NCI-H1417 treated with DMSO at 0.1 percent for 48 hours (cell line): ENCODE measurements at regions not wholly inside any gene's neighbourhood (a gene's known extent, or its start where the extent isn't known, plus 50 kb on each side); places are given as distances from the start of the nearest gene placed in this dataset.
A peak's percentile ranks its signal among the peaks of the same experiment; 100 is the strongest.
"Not testable (repeated sequence)": the region's sequence is repeated elsewhere in the genome, so short reads cannot be mapped to it uniquely, and the experiment has no call there.

Experiments used
- DNase-seq: peaks from one replicate; lab custom pipeline; 2025; lab: John Stamatoyannopoulos, UW

DNA sequence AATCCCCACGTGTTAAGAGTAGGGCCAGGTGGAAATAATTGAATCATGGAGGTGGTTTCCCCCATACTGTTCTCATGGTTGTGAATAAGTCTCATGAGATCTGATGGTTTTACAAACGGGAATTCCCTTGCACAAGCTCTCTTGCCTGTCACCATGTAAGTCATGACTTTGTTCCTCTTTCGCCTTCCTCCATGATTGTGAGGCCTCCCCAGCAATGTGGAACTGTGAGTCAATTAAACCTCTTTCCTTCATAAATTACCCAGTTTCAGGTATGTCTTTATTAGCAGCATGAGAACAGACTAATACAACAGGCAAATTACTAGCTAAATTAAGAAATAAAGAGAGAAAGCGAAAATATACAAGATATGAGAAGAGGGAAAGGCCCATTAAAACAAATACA lies 1822.6 kb upstream of the PIK3C3 start:
- DNase-seq, result not testable (repeated sequence)

DNA sequence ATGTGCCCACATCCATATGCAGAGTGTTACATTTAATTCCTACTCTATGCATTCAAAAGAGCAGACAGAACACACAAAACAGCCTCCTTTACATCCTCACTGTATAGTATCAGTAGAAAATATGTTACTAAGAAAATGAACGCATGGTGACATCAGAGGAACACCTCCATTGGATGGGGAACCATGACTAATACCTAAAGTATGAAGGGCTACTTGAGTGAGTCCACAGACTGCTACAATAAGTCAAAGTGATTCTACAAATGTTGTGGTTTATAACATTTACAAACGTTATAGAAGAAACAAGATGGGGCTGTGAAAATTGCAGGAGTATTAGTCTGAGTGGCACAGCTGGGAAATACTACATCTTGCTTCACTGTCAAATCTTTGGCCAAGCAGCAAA lies 1830.9 kb upstream of the PIK3C3 start:
- DNase-seq, result no peak

DNA sequence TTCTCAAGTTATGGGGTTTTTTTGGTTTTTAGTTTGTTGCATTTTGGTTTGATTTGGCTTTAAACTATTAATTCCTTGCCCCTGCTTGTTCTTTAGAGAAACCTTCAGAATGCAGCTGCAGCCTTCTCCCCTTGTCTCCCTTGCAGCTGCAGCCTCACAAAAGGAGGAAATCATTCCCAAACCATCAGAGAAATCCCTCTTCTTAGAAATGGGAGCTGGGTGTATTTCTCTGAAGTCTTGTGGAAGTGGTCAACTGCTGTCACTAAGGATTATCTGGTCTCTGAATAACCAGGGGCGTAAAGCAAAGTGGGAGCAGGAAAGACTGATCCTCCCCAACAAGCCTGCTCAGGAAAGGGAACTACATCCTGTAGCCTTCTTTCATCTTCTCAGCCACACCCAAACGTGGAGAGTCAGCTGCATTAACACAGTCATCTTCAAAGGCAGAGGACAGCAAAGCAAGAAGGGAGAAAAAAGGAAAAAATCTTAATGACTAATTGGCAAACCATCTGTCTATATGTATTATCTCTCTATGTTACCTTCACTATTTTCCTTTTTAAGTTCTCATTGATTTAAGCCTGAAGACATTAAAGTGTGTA lies 1834.1 kb upstream of the PIK3C3 start:
- no peak for DNase-seq

DNA sequence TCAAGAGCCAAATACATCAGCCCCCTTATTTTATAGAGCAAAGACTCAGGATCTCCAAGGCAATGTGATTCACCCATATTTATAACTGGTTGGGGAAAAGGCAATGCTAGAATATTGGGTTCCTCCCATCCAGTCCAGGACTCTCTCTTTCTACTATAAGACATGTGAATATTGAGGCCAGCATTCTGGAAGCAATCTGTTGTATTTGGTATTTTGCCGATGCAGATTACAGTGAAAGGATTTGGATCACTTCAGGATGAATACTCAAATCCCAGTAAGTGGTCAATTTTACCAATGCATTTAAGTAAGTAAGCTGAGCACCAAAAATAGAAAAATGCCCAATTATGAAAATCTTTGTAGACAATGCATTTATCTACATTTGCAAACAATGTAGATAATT lies 1834.7 kb upstream of the PIK3C3 start:
- DNase-seq, result no peak

DNA sequence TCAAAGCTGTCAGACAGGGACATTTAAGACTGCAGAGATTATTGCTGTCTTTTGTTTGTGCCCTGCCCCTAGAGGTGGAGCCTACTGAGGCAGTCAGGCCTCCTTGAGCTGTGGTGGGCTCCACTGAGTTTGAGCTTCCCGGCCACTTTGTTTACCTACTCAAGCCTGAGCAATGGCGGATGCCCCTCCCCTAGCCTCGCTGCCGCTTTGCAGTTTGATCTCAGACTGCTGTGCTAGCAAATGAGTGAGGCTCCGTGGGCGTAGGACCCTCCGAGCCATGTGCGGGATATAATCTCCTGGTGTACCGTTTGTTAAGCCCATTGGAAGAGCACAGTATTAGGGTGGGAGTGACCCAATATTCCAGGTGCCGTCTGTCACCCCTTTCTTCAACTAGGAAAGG lies 1835.5 kb upstream of the PIK3C3 start:
- DNase-seq, result not testable (repeated sequence)

DNA sequence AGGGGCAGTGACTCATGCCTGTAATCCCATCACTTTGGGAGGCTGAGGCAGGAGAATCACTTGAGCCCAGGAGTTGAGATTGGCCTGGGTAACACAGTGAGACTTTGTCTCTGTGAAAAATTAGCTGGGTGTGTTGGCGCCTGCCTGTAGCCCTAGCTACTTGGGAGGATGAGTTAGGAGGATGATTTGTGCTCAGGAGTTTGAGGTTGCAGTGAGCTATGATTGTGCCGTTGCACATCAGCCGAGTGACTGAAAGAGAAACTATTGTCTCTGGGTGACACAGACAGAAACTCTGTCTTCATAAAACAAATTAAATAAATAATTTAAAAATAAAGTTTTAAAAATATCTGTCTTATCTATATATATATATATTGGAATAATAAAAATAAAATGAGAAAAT lies 1844.6 kb upstream of the PIK3C3 start:
- DNase-seq, result no peak

DNA sequence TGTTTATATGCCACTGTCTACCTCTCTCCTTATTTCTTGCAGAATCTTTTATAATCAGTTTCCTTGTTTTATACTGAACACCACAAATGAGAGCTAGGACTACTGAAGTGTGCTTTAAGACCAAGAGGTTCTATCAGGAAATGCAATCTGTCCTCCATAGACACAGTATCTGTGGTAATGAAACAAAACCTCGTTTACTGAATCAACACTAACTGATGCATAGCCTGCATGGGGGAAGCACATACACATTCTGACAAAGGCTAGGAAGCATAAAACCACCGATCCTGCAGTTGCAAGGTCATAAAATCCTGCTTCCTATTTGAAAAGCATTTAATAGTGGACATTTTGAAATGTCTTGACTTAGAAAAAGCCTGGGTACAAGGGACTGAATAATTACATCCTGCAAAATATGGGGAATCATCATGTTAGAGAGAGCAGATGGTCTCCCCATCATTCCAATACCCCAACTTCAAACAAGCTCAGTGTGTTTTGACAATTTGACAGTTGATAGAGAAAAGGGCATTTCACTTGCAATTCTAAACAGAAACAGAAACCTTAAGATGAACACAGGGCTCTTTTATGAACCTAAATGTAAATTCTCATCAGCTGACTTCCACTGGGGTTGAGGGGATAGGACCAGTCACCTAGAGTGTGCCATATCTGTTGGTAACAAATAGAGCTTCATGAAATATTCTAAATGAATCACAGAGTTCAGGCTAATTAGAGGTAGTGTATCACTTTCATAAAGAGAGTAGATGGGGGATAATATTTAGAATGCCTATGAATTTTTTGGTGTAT lies 1845.6 kb upstream of the PIK3C3 start:
- DNase-seq, result no peak

DNA sequence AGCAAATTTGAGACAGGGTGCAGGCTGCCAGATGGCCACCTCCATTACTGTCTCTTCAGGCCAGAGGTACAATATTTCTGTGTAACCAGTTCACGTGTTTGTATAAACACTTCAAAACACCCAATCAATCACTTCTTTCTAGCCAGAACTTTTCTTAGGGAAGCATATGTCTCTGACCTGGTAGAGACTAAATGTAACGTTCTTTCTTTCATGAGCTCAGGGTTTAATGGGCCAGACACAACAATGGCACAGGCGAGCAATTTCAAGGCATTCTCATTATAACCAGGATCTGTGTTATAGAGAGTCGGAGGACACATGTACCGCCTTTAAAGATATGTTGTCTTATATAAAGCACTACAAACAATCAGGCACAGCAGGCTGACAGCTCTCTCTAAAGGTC lies 1846.4 kb upstream of the PIK3C3 start:
- DNase-seq, result peak; percentile 22

DNA sequence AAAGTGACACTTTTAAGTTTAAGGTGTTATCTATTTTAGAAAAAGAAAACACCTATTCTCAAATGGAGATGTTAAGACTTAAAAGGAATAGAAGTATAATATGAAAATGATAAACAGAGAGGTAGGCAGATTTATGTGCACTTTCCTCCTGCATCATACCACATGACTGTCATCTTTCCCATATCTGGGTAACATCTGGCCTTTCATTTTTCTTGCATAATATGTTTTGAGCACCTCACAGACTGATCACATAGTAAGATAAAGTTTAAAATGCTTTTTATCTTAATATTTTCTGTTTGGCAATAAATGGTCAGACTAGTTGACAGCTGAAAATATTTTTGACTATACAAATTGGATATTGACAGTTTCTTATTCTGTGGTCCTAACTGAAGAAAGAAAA lies 1852.1 kb upstream of the PIK3C3 start:
- DNase-seq, result no peak

DNA sequence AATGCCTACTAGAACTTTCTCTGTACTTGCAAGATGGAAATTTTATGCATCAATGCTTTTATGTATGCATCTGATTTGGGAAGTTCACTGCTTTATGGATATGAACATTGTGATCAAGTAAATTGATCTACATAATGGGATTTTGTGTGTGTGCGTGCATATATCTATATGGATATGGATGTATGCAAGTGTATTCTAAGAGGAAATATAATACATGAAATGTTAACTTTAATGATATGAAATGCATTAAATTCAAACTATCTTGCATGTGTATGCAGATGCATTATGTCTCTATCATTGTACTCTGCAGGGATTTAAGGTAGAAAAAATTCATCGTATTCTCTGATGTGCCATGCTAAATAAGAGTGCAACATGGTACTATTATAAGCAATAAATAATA lies 1855.4 kb upstream of the PIK3C3 start:
- DNase-seq, result no peak

DNA sequence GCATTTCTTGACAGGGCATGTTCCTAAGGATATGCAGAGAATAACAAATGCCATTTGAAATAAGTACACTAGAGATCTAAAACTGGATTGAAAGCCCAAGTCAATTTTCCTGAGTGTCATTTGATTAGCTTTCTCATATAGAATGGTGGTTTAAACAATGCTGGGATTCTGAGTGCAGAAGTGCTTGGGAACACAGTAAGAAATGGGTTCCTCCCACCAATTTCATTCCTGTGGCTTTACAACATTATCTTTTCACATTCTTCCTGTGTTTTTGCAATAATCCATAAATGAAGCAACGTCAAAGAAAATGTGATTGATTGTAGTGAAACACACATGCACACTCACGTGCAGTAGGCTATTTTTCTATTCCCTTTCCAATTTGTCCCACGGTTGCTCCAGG lies 1858.4 kb upstream of the PIK3C3 start:
- no peak for DNase-seq

DNA sequence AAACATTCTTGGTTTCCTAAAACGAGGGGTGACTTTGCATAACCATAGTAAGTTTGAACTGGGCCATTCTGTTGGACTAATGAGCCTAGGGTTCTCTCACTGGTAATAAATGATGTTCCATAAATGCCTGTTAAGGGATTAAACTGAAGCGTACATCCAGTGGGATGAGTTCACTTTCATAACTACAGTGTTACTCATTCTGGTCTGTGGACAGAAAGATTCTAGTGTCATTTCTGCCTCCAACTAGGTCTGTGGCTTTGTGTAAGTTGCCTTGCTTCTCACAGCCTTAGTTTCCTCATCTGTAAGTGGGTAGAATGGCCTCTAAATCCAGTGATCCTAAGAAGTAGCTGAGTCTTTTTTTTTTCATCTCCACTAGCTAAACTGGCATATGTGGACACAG lies 1860.6 kb upstream of the PIK3C3 start:
- no peak for DNase-seq

DNA sequence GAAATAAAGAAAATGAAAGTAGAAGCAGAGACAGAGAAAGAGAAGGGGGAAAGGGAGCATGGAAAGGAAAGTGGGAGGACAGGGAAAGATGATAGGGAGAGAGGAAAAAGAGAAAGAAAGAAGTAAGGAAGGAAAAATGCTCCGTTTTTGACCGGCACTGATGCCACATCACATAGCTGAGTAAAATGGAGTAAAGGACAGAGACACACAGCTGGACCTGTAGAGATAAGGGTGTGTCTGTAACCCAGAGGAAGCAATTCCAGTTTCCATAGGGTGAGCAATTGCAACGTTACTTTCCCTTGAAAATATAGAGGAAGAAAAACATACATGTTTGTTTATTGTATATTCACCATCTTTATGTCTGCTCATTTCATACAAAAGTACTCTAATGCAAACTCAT lies 1866.9 kb upstream of the PIK3C3 start:
- no peak for DNase-seq

DNA sequence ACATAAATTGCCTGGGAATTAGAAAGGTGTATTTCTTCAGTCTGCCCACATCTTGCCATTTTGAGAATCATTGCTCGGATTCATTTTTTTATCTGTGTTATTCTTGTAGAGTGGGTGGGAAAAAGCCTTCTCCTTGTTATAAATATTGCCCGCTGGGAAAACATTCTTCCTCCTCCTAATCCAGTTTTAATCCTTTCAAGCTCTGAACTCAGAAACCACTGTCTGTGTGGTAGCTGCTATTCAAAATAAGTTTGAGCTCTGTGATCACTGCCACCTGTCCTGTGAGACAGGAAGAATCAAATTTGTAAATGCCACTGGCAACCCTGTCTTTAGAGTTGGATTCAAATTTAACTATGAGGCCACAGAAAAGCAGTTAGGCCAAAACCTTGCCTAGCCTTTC lies 1875.2 kb upstream of the PIK3C3 start:
- no peak for DNase-seq

DNA sequence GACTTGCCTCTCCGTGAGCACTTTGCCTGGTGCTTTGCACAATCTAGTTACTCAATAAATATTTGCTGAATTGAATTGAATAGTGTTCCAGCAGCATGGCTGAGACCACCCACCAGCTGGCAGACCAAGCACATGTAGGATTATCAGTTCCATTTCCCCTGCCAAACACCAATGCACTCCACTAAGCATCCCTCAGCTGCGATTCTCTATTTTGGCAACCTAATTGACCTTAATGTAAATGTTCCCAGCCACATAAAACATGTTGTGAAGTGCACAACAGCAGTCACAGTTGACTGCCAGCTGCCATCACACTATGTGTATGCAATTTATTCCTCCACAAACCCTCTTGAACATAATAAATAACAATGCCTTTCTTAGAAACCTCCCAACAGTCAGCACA lies 1879.4 kb upstream of the PIK3C3 start:
- no peak for DNase-seq

DNA sequence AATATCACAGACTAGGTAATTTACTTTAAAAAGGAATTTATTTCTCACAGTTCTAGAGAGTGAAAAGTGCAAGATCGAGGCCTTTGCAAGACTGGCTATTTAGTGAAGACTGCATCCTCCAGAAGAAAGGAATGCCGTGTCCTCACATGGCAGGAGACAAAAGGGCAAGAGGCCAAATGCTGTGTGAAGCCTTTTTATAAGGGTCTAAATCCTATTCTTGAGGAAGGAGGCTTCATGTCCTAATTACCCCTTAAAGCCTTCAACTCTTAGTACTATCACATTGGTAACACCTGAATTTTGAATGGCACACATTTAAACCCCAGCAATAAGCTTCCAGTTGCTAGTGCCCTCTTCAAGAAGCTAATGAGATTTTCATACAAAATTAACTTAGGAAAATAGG lies 1882.3 kb upstream of the PIK3C3 start:
- DNase-seq, result no peak

DNA sequence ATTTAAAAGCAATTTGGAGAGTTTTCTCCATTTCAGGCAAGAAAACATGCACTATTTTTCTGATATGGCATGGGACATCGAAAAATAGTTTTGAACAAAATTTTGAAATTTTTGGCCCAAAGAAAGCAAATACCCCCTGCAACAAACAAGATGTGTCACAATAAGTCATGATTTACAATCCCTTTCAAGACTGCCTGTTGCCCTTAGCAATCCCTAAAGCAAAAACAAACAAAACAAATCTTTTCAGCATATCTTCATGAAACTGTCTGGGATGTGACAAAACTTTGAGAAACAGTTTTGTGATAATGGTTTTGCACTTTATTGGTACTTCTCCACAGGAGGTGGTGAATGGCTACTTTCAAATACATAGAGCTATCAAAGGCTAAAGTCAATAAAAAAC lies 1888.7 kb upstream of the PIK3C3 start:
- DNase-seq, result no peak

DNA sequence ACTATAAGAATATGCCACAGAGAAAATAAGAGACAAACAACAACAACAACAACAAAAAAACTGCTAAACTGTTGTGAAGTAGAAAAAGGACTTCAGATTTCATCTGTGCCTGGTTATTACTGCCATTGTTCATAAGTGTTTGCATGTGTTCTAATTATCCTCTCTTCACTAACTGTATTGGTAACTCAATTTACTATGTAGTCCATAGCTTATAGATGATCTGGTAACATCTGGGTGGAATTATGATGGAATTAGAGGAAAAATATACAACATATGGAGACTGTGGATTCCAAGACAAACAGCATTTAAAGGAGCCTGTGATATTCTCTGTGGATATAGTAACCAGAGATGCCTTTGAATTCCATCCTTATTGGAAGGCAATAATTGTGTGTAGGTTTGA lies 1891.5 kb upstream of the PIK3C3 start:
- no peak for DNase-seq

DNA sequence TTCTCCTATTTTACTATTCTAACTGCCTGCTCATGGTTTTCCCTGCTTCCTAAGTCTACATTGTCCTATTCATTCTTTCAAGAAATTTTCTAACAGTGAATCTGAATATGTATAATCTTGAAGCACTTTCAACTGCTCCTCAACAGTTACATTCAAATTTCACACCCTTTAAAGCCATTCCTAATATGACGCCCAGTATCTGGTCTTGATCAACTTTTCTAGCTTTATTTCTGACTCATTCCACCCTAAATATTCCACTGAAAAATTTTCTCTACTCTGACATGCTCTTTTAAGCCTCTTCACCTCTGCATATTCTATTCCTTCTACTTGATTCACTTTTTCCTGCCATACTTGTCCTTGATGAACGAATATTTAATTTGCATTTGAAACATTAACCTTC lies 1893.9 kb upstream of the PIK3C3 start:
- no peak for DNase-seq

DNA sequence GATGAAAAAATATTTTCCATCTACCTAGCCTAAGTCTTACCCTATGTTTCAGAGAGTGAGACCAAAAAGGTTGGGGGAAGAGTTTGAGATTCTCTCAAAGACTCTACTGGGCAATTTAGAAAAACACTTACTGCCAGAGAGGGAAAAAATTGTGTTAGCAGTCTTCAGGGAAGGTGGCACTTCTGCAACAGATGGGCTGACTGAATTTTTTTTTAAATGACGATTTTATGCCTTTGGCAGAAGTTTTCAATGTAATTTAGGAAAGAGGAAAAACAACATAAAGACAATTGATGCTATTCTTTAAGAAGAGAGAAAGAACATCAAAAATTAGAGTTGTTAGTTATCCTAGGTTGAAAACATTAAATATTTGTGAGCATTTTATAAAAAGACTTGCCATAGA lies 1894.5 kb upstream of the PIK3C3 start:
- DNase-seq, result no peak

DNA sequence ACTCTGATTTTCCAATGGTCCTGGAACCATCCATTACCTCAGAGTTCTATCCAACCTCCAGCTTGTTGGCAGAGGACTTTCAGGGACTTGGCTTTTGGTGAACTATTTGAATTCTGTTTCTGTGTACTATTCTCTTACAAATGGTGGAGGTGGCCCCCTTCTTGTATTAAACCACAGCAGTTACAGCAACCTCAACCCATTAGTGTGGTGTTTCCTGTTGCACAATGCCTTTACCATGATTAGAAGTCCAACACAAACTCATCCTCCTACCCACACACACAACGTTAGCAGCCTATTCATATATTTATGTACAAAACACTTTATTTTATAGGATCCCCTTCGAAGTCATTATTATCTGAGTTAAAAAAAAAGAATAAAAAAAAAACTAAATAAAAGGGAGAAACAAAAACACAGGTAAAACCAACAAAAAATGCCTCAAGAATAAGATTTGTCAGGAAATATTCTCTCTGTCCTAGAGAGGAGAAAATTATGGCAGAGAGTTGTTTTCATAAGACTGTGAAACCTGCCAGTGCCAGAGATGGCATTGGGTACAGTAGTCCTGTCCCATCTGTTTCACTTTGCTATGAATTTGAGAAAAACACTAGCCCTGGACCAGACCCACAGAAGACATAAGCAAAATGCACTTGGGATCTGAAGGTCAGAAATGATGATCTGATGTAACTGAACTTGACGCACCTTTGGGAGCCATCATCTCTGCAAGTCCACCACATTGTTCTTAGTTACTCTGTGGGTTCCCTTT lies 1896.0 kb upstream of the PIK3C3 start:
- DNase-seq, result no peak

DNA sequence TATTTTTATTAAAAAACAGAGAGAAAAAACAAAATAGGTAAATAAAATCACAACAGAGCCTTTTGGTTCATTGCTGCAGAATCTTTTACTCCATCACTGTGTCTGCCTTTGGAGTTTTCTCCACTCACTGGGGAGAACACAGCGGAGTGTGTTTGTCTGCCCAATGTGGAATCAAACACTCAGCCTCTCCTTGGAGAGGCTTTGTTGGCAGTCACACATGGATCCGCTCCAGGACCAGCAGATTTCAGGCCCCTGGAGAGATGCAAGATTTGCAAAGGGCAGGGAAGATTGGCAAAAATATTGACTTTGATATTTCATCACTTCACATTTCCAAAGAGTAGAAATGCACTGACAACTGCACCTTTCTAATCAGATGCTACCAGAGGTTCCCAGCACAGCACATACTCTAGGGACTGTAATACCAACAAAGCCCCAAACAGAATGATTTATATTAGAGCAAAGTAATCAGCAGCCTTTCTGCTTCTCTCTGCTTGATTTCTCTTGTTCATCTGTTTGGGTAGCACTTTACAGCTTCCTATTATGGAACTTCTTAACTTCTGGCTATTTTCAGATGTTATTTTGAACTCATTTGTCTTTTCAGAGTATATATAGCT lies 1898.8 kb upstream of the PIK3C3 start:
- no peak for DNase-seq

DNA sequence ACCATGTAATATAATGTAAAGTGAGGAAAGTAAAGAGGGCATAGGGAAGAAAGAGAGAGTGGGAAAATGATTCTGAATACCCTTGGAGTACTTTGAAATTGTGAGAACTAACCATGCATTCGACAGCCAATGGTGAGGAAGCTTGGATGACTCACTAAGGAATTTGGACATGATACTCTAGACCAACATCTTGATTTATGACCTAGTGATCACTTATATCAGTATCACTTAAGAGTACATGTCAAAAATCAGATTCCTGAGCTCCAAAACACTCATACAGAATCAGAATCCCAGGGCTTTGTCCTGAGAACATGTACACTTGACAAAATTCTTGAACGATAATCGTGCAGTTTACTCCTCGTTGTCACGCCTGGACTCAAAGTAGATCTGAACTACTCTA lies 1899.8 kb upstream of the PIK3C3 start:
- no peak for DNase-seq
